HG02798 (cell line): ENCODE measurements at regions not wholly inside any gene's neighbourhood (a gene's known extent, or its start where the extent isn't known, plus 50 kb on each side); places are given as distances from the start of the nearest gene placed in this dataset.

Experiments used
- ATAC-seq: cut with Tn5 transposase; IDR thresholded peaks from one replicate; pipeline ENCODE4 v1.9.1; 2021; ENCODE audit warnings: mild to moderate bottlenecking; ENCODE audit not compliant: unreplicated experiment, poor library complexity

GRCh38 chr4:110675426-110675825 is 52.5 kb upstream of the PITX2 start:
- ATAC-seq: no peak

- no peak for ATAC-seq
Observed at GRCh38 chr4:110676241-110676640, 53.4 kb upstream of the PITX2 start.

DNA sequence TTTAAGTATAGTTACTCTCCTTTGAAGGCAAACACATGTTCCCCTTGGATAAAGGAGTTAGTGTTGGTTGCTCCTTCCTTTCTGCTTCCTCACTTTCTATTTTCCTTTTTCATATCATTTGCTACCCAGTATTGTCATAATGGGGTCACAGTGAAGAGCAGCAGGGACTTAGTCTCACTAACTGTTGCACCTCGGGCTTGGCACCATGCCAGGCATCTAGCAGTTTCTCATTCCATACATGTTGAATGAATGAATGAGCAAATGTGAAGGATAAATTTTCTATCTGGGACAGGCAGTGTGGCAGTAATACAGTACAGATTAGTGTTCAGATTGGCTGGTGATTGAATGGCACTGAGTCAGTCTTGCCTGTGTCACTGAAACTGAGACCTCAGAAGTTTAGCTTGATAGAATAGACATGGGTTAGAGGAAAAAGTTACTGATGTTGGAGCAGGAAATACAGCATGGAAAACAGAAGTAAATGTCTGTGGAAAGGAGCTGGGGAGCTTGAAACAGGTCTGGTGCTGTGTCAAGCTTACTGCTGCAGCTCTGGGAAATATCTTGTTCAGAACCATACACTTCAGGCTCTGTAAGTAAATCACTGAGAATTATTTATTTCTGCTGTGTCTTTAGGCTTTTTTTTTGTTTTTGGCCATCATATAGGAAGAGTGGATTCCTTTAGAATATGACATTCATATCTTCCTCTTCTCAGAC is 55.8 kb upstream of the PITX2 start:
- ATAC-seq: no peak

- no peak for ATAC-seq
Observed at GRCh38 chr4:110680265-110680664, 57.4 kb upstream of the PITX2 start.

DNA sequence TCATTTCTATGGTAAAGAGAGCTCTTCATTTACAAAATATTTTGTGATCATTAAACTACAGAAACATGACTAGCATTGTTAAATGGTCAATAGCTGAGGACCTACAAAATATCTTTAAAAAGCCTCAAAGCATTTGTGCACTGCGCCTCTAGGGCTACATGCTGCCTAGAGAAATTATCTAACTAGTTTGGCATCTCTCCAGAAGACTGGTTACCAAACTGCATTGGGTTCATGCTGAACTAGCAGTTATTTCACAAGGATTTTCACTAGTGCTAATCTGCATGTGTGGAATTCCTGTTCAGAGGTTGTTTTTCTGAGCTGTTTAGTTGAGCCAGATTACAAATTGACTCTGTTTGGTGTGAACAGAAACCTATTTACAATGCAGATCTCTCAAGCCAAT is 58.5 kb upstream of the PITX2 start:
- no peak for ATAC-seq

GRCh38 chr4:110682311-110682710 is 59.4 kb upstream of the PITX2 start:
- ATAC-seq: no peak

DNA sequence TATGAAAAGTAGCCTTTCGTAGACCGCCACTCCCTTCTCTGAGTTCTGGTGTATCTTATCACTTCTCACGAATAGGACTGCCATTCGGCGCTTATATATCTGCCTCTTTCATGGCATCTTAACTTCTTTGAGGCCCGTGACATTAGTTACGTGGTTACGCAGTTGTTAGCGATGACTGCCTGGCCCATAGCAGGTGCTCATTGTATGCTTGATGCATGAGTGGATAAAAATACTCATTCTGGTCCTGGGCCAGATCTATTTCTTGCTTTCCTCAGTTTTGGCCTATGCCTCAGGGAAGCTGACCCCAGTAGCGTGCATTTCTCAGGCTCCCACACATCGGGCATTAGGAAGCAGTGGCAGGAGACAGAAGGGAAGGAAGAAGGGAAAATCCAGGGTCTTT is 60.7 kb upstream of the PITX2 start:
- ATAC-seq: no peak

DNA sequence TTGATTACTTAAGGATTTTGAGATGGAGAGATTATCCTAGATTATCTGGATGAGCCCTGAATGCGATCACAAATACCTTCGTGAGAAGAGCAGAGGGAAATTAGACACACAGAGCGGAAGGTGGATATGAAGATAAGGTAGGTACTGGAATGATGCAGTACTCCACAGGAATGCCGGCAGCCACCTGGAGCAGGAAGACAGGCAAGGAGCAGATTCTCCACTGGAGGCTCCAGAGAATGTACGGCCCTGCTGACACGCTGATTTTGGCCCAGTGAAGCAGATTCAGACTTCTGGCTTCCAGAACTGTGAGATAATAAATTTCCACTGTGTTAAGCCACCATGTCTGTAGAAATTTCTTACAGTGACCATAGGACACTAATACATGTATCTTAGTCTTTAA is 79.4 kb upstream of the PITX2 start:
- no peak for ATAC-seq

DNA sequence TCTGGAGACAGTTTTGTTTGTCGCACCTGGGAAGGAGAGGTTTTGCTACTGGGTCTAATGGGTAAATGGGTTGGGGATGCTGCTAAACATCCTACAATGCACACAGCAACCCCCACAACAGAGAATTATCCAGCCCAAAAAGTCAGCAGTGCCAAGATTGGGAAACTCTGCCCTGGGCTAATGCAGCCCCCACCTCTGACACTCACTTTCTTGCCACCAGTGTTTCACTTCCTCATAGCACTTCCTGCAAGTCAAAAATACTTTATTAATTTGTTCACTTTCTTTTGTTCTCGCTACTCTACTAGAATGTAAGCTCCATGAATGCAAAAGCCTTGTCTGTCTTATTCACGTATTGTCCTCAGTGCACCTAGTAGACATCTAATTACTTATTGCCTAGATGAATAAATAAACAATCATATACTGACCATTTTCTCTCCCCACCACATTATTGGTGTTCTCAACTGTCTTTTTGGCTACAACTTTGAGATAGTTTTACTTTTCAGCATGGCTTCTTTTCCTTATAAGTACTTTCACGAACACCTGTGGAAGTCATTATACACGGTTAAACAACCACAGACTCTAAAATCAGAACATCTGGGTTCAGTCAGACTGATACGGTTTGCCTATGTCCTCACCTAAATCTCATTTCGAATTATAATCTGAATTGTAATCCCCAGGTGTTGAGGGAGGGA is 82.0 kb upstream of the PITX2 start:
- no peak for ATAC-seq

DNA sequence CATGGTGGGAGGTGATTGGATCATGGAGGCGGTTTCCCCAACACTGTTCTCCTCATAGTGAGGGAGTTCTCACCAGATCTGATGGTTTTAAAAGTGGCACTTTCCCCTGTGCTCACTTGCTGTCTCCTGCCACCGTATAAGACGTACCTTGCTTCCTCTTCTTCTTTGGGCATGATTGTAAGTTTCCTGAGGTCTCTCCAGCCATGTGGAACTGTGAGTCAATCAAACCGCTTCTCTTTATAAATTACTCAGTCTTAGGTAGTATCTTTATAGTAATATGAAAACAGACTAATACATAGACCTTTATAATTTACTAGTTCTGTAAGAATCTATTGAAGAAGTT is 82.5 kb upstream of the PITX2 start:
- no peak for ATAC-seq

GRCh38 chr4:110710070-110710469 is 87.2 kb upstream of the PITX2 start:
- no peak for ATAC-seq

GRCh38 chr4:110712486-110712885 is 89.6 kb upstream of the PITX2 start:
- ATAC-seq: no peak

- ATAC-seq: no peak
Observed at GRCh38 chr4:110730318-110730717, 107.4 kb upstream of the PITX2 start.

GRCh38 chr4:110733901-110734300 is 111.0 kb upstream of the PITX2 start:
- ATAC-seq: no peak

- ATAC-seq: no peak
Observed at GRCh38 chr4:110735686-110736085, 112.8 kb upstream of the PITX2 start.

DNA sequence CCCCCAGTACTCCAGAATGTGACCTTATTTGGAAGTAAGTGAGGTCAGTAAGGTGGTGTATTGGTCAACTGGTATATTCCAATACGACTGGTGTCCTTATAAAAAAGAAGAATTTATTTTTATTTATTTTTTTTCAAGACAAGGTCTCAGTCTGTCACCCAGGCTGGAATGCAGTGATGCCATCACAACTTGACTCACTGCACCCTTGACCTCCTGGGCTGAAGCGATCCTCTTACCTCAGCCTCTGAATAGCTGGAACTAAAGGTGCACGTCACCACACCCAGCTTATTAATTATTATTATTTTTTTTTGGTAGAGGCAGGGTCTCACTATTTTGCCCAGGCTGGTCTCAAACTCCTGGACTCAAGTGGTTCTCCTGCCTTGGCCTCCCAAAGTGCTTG is 115.1 kb upstream of the PITX2 start:
- ATAC-seq: no peak

GRCh38 chr4:110742143-110742542 is 119.3 kb upstream of the PITX2 start:
- no peak for ATAC-seq

- ATAC-seq: no peak
Observed at GRCh38 chr4:110748071-110748470, 125.2 kb upstream of the PITX2 start.

DNA sequence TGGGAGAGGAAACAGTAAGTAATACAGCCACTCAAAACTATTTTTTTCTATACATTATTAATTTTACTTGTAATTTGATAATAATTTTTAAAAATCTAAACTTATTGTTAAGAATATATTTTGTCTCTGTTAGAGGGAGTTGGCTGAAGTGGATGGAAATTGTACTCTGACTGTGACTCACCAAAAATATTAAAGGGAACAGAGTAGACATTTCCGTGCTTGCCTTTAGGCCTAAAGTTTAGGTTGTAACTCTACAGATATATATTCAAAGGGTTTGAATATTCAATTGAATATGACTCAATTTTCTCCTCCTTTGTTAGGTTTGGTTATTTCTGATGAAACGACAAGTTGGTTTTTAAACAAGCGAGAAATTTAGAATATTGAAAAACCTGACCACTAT is 128.3 kb upstream of the PITX2 start:
- no peak for ATAC-seq

GRCh38 chr4:110751986-110752385 is 129.1 kb upstream of the PITX2 start:
- ATAC-seq: no peak

DNA sequence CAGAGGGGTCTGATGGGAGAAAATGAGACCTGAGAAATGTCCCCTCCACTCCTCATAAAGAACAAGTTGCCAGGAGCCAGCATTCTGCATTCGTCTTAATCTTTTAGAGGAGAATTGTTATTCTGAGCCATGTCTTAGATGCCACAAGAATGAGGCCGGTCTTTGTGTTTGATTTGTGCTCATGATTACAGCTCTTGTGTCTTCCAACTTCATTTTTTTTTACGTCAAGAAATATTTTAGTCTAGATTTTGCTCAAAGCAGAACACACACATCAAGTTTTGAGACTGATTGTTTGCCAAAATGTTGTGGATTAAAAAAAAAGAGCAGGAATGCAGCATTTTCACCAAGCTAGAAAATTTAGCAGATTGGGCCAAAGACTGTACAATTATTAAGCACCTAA is 130.6 kb upstream of the PITX2 start:
- no peak for ATAC-seq

GRCh38 chr4:110754716-110755115 is 131.8 kb upstream of the PITX2 start:
- no peak for ATAC-seq
